ENCODE measurements at regions not wholly inside any gene's neighbourhood (a gene's known extent, or its start where the extent isn't known, plus 50 kb on each side); places are given as distances from the start of the nearest gene placed in this dataset.
"Not testable (repeated sequence)": the region's sequence is repeated elsewhere in the genome, so short reads cannot be mapped to it uniquely, and the experiment has no call there.

DNA sequence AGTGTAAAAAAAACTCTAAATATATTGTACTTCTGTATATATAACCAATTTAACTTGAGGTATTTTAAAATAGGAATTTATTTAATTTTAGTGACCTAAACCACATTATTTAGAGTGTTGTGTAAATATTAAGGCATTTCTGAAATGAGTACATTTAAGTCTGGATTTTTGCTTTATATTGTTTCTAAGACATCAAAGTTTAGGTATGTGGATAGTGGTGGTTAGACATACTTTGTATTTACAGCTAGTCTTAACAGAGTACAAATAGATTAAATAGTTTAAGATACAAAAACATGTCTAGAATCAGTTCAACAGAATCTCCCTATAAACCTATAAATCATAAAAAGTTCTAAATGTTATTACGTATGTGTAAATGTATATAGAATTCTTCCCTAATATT, 588.5 kb downstream of the TRIML1 start:
- TF ChIP-seq, protein P1, sequence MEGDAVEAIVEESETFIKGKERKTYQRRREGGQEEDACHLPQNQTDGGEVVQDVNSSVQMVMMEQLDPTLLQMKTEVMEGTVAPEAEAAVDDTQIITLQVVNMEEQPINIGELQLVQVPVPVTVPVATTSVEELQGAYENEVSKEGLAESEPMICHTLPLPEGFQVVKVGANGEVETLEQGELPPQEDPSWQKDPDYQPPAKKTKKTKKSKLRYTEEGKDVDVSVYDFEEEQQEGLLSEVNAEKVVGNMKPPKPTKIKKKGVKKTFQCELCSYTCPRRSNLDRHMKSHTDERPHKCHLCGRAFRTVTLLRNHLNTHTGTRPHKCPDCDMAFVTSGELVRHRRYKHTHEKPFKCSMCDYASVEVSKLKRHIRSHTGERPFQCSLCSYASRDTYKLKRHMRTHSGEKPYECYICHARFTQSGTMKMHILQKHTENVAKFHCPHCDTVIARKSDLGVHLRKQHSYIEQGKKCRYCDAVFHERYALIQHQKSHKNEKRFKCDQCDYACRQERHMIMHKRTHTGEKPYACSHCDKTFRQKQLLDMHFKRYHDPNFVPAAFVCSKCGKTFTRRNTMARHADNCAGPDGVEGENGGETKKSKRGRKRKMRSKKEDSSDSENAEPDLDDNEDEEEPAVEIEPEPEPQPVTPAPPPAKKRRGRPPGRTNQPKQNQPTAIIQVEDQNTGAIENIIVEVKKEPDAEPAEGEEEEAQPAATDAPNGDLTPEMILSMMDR (IDR thresholded peaks at IDR 0.05; ENCODE audit: borderline replicate concordance, insufficient read depth, low read depth, low read length), result no peak
- no peak overlapping the region for H3K4me3 ChIP-seq (ENCODE audit: low read depth, low read length)

DNA sequence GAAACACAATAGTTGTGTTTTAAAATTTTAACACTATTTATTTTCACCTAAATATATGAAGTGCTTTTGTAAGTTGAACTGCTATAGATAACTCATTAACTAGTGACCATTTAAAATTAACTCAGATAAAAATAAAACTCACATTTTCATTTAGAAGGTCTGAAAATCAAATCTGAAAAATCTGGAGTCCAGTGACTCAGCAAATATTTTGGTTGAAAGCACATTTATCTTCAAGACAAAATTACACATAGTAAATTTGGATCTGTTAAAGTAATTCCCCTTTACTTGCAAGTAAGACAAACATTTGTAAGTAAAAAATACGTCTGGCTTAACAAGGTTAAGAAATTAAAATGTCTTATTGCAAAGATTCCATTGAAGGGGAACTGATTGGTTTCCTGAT, 589.1 kb downstream of the TRIML1 start:
- no peak overlapping the region for H3K4me3 ChIP-seq (ENCODE audit: low read depth, low read length)
- TF ChIP-seq, protein P1 (IDR thresholded peaks at IDR 0.05; ENCODE audit: borderline replicate concordance, insufficient read depth, low read depth, low read length), result no peak

DNA sequence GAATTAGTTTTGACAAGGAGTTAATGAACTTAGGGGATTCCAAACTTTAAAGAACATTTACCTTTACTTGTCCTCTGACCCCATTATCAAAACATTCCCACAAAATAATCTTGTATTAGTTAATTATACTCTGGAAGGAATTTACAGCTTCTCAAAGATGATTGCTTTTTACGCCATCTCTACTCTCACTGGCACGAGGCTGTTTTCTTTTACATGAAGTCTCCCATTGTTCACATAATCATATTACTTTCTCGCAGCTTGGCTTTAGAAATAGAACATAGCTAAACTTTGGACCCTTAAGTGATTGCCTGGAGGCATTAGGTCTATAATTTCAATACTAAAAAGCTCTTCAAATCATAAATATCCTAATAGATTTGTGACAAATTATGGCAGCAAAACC, 592.9 kb downstream of the TRIML1 start:
- no peak overlapping the region for H3K4me3 ChIP-seq (ENCODE audit: low read depth, low read length)
- TF ChIP-seq, protein P1 (IDR thresholded peaks at IDR 0.05; ENCODE audit: borderline replicate concordance, insufficient read depth, low read depth, low read length), result no peak

DNA sequence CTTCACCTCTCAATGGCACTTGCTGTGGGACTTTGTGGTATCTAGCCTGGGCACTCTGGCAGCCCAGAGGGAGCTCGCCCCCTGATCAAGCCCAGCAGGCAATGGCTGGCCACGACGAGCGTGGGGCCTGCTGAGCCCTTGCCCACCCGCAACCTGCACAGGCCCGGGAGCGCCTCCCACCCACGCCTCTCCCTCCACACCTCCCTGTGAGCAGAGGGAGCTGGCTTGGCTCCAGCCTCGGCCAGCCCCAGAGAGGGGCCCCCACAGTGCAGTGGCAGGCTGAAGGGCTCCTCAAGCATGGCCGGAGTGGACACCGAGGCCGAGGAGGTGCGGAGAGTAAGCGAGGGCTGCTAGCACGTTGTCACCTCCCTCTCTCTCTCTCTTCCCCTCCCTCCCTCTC, 595.8 kb downstream of the TRIML1 start:
- H3K4me3 ChIP-seq (ENCODE audit: low read depth, low read length), result no peak overlapping the region
- TF ChIP-seq, protein P1 (IDR thresholded peaks at IDR 0.05; ENCODE audit: borderline replicate concordance, insufficient read depth, low read depth, low read length), result no peak

DNA sequence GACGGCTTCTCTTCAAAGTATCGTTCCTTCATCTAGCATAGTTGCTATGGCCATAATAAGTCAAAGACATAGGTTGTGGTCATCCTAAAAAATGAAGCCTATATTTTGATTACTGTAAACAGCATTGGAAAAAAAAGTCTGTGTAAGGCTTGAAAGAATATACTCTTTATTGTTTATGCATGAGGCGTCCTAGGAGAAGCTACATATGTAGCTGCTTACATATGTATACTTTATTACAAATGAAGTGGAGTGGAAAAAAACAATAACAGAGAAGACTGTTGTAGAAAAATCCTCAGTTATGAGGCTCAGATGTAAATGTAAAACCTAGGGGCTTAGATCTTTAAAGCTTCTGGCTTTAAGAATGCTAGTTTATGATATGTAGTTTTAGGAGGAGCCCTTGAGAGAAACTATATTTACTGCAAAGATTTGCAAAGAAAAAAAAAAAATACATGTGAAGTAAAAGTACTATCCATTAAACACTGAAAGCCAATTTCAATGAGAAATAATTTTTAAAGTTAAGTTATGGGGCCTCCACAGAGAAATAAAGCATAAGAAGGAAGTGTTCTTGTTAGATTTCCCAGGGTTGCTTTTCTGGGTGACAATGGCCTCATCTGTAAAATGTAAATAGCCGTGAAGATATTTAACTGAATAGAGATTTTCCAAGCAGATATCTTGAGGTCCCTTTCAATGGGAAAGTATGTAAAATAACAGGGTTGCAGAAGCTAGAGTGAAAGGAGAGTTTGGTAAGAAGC, 598.2 kb downstream of the TRIML1 start:
- no peak overlapping the region for H3K4me3 ChIP-seq (ENCODE audit: low read depth, low read length)
- TF ChIP-seq, protein P1 (IDR thresholded peaks at IDR 0.05; ENCODE audit: borderline replicate concordance, insufficient read depth, low read depth, low read length), result no peak

DNA sequence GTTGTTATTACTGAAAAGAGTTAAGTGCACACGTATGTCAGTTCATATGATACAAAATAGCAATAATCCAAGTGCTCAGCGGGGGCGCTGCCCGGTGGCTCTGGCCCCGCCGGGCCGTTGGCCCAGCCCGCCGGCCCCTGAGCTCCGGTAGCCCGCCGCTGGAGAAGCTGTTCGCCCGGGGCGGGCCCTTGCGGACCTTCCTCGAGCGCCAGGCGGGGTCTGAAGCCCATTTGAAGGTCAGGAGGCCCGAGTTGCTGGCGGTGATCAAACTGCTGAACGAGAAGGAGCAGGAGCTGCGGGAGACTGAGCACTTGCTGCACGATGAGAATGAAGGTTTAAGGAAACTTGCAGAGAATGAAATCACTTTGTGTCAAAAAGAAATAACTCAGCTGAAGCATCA, 599.0 kb downstream of the TRIML1 start:
- peak overlapping the region; percentile 18 for H3K4me3 ChIP-seq (ENCODE audit: low read depth, low read length)

DNA sequence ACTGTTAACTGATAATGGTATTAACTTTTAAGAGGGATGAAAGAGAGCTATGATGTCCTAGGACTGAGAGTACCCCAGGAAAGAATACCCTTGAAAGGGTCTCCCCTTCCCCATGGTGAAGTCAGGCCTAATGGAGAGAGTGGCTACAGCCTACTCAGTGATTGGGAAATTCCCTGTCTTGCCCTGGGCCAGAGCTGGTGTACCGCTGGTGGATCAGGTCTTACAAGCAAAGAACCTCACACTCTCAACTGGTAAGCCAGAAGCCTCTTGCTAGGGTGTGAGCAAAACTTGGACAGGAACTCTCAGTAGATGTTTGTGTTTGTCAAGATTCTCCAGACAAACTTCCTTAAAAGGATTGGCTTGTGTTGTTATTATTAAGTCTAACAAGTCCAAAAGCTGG, 600.9 kb downstream of the TRIML1 start:
- H3K4me3 ChIP-seq (ENCODE audit: low read depth, low read length), result not testable (repeated sequence)

DNA sequence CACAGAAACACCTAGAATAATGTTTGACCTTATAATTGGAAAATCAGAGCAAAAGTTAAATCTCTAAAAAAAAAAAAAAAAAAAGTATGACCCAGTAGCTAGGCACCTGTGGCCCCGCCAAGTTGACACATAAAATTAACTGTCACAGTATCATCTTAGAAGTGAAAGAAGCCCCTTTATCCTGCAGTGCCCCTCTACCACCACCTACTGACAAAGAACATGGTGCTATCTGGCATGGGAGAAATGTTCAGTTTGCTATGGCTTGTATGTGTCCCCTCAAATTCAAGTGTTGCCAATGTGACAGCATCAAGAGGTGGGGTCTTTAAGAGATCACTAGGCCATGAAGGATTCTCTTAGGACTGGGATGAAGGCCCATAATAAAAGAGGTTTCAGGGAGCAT, 601.5 kb downstream of the TRIML1 start:
- H3K4me3 ChIP-seq (ENCODE audit: low read depth, low read length), result not testable (repeated sequence)

DNA sequence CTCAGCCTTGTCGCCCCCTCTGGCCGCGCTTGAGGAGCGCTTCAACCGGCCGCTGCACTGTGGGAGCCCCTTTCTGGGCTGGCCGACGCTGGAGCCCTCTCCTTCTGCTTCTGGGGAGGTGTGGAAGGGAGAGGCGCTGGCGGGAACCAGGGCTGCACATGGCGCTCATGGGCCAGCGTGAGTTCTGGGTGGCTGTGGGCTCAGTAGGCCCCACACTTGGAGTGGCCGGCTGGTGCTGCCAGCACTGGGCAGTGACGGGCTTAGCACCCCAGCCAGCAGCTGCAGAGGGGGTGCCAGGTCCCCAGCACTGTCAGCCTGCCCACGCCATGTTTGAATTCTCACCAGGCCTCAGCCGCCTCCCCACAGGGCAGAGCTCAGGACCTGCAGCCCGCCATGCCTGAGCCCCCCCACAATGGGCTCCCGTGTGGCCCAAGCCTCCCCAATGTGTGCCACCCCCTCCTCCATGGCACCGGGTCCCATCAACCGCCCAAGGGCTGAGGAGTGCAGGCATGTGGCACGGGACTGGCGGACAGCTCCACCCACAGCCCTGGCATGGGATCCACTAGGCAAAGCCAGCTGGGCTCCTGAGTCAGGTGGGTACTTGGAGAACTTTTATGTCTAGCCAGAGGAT, 615.2 kb downstream of the TRIML1 start:
- H3K4me3 ChIP-seq (ENCODE audit: low read depth, low read length), result no peak overlapping the region
- TF ChIP-seq, protein P1 (IDR thresholded peaks at IDR 0.05; ENCODE audit: borderline replicate concordance, insufficient read depth, low read depth, low read length), result no peak

Measured in GM12875 (cell line).